Vagina (tissue), 2 donors: ENCODE measurements at regions not wholly inside any gene's neighbourhood (a gene's known extent, or its start where the extent isn't known, plus 50 kb on each side); places are given as distances from the start of the nearest gene placed in this dataset.

Experiments used
- DNase-seq, 2 donors: peaks; one replicate each; pipeline ENCODE4 v3.0.0-alpha.2; 2017; ENCODE audit errors: extremely low spot score in 2 of 2
- H3K27ac ChIP-seq: fragments of 200-600 bp; sonication (generic); one replicate; pipeline ENCODE4 v1.5.1; 2019
- H3K27me3 ChIP-seq: fragments of 200-600 bp; sonication (generic); one replicate; pipeline ENCODE4 v1.5.1; 2019
- H3K36me3 ChIP-seq, 2 donors: fragments of 200-600 bp; sonication (generic); one replicate each; pipeline ENCODE4 v1.5.1; 2017 to 2019
- H3K4me1 ChIP-seq: fragments of 200-600 bp; sonication (generic); one replicate; pipeline ENCODE4 v1.5.1; 2019
- H3K4me3 ChIP-seq, 2 donors: fragments of 200-600 bp; sonication (generic); 1 replicate in 1 of 2; 2 replicates in 1 of 2; pipeline ENCODE4 v1.5.1; 2016 to 2019
- H3K9me3 ChIP-seq: fragments of 200-600 bp; sonication (generic); one replicate; pipeline ENCODE4 v1.5.1; 2019
- POLR2A ChIP-seq, 2 donors: fragments of 450-650 bp; IDR thresholded peaks; one replicate each; pipeline ENCODE4 v1.6.1; 2017; ENCODE audit warnings: antibody characterized with exemption in 2 of 2, mild to moderate bottlenecking in 2 of 2, moderate library complexity in 2 of 2
- POLR2AphosphoS5 ChIP-seq, 2 donors: sonication (generic); formaldehyde crosslinking; IDR thresholded peaks; one replicate each; pipeline ENCODE4 v1.9.0; 2017; ENCODE audit warnings: antibody characterized with exemption in 2 of 2, mild to moderate bottlenecking in 2 of 2, low read depth in 1 of 2; ENCODE audit not compliant: insufficient read depth in 1 of 2
- intact Hi-C: fragments of 100-400 bp; cut with DNase I; formaldehyde crosslinking; loops from one replicate; pipeline ENCODE4 v1.15.1; 2023
- TF ChIP-seq, protein P1 (sequence below), 3 experiments: fragments of 450-650 bp in 2 of 3; fragments of 200-600 bp in 1 of 3; sonication (generic) in 1 of 3; IDR thresholded peaks; one replicate each; pipeline ENCODE4 v1.5.1; 2017 to 2019; ENCODE audit warnings: antibody characterized with exemption in 3 of 3, mild to moderate bottlenecking in 2 of 3, moderate library complexity in 2 of 3

DNA sequence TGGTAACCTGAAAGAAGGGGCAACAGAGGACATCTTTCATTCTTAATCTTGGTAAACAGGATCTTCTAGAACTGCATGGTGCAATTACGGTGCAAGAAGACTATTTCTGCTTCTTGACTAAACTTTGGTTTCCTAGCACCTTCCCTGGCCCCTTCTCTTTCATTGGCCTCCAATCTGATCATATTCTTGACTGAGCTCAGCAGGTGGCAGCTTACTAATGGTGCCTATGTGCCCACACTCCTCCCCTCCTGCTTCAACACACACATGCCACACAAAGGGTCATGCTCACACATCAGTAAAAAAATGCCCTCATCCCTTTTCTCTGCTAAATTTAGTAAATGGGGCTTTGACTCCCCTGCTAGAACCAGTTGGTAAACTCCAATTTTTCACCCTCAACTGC lies 400.5 kb upstream of the MAOA start:
- Histone ChIP-seq H3K36me3 (no peaks in the 10 kb centered on the region), H3K27me3 (no peaks in the 10 kb centered on the region), H3K9me3 (no peaks in the 10 kb centered on the region), H3K27ac (no peak overlapping the region), H3K4me3 (no peak overlapping the region), H3K4me1 (no peaks in the 10 kb centered on the region)
- intact Hi-C loops = no loop called here
- no peak for DNase-seq
- TF ChIP-seq POLR2A (IDR thresholded peaks at IDR 0.05) (no peak), POLR2AphosphoS5 (IDR thresholded peaks at IDR 0.05; ENCODE audit: insufficient read depth in 1 of 2, low read depth in 1 of 2) (no peak)
- TF ChIP-seq, protein P1, sequence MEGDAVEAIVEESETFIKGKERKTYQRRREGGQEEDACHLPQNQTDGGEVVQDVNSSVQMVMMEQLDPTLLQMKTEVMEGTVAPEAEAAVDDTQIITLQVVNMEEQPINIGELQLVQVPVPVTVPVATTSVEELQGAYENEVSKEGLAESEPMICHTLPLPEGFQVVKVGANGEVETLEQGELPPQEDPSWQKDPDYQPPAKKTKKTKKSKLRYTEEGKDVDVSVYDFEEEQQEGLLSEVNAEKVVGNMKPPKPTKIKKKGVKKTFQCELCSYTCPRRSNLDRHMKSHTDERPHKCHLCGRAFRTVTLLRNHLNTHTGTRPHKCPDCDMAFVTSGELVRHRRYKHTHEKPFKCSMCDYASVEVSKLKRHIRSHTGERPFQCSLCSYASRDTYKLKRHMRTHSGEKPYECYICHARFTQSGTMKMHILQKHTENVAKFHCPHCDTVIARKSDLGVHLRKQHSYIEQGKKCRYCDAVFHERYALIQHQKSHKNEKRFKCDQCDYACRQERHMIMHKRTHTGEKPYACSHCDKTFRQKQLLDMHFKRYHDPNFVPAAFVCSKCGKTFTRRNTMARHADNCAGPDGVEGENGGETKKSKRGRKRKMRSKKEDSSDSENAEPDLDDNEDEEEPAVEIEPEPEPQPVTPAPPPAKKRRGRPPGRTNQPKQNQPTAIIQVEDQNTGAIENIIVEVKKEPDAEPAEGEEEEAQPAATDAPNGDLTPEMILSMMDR (IDR thresholded peaks at IDR 0.05) = no peak

DNA sequence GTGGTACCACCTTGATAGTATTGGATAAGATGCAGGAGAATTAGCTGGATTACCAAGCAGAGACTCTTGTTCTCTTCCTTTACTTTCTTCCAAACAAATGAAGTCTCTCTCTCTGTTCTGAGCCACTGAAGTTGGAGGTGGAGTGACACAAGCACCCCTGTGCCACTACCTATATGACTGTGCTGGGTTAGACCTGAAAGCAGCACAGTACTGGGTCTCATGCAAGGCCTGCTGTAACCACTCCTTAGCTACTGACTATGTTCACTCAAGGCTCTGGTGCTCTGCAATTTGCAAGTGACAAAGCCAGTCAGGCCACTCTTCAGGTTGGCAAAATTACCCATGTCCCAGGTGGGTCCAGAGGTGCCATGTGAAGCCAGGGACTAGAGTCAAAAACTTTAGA lies 389.6 kb upstream of the MAOA start:
- intact Hi-C loops = no loop called here
- TF ChIP-seq POLR2A (IDR thresholded peaks at IDR 0.05) = no peak
- TF ChIP-seq, protein P1 (IDR thresholded peaks at IDR 0.05) = no peak
- TF ChIP-seq POLR2AphosphoS5 (IDR thresholded peaks at IDR 0.05; ENCODE audit: insufficient read depth in 1 of 2, low read depth in 1 of 2) = no peak
- H3K4me1 ChIP-seq = no peaks in the 10 kb centered on the region

DNA sequence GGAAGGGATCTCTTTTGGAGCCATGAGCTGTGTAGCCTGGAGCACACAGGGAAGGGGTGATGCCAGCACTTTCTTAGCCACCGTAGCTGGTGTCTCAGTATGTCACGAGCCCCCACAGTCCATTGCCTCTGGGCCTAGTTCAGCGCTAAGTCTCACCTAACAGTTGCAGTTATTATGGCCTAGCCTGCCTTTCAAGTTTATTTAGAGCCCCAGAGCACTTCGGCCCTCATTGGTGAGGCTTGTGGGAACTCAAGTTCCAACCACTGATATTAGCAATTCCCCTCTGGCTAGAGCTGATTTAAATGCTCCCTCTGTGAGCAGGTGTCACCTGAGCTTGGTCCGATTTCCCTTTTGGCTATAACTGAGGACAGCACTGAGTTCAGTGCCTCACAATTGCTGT lies 388.4 kb upstream of the MAOA start:
- intact Hi-C loops = no loop called here
- Histone ChIP-seq H3K27ac (no peak overlapping the region), H3K36me3 (no peaks in the 10 kb centered on the region), H3K4me1 (no peaks in the 10 kb centered on the region), H3K27me3 (no peaks in the 10 kb centered on the region), H3K4me3 (no peak overlapping the region), H3K9me3 (no peaks in the 10 kb centered on the region)
- DNase-seq = no peak
- TF ChIP-seq, protein P1 (IDR thresholded peaks at IDR 0.05) = no peak
- no peak for TF ChIP-seq POLR2AphosphoS5 (IDR thresholded peaks at IDR 0.05; ENCODE audit: insufficient read depth in 1 of 2, low read depth in 1 of 2)

More for the DNA sequence above, 389.6 kb upstream of the MAOA start:
- Histone ChIP-seq H3K27me3 (no peaks in the 10 kb centered on the region), H3K27ac (no peak overlapping the region), H3K4me3 (no peak overlapping the region), H3K36me3 (no peaks in the 10 kb centered on the region), H3K9me3 (no peaks in the 10 kb centered on the region)
- no peak for DNase-seq

DNA sequence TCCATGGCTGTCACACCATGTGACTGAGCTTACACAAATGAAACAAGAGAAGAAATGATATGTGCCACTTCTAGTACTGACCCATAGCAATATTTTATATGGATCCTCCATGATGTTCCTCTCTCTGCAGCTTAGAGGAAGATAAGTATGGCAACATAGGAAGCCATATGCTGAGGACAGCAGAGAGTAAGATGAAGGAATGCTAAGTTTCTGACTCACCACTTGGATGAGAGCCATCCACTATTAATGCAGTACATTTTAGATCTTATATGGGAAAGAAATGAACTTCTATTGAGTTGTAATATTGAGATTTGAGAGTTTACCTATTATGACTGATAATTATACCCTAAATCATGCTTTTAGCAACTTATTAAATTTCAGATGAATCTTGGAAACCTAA lies 386.9 kb upstream of the MAOA start:
- no peaks in the 10 kb centered on the region for H3K36me3 ChIP-seq
- TF ChIP-seq, protein P1 (IDR thresholded peaks at IDR 0.05) = no peak
- no peak overlapping the region for H3K27ac ChIP-seq
- H3K27me3 ChIP-seq = no peaks in the 10 kb centered on the region
- H3K9me3 ChIP-seq = no peaks in the 10 kb centered on the region
- H3K4me3 ChIP-seq = no peak overlapping the region
- DNase-seq = no peak
- intact Hi-C loops = no loop called here
- no peaks in the 10 kb centered on the region for H3K4me1 ChIP-seq

DNA sequence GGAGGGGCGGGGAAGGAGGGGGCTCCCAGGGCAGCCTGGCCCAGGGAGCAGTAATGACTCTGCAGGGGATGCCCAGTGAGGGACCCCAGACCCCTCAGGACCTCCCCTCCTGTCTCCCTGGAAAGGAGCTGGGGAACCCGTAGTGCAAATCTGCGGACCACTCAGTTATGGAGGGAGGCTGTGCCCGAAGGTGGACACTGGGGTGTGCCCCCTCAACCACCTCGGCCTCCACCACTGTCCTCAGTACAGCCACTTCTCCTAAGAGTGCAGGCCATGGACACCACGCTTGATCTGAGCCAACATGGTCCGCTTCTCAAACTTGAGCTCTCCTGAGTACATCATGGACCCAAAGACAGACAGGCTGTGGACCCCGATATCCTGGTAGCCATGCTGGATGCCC lies 378.2 kb upstream of the MAOA start:
- TF ChIP-seq, protein P1 (IDR thresholded peaks at IDR 0.05) = no peak
- TF ChIP-seq POLR2AphosphoS5 (IDR thresholded peaks at IDR 0.05; ENCODE audit: insufficient read depth in 1 of 2, low read depth in 1 of 2) (no peak), POLR2A (IDR thresholded peaks at IDR 0.05) (no peak)
- intact Hi-C loops = no loop called here
- no peaks in the 10 kb centered on the region for H3K27me3 ChIP-seq
- no peaks in the 10 kb centered on the region for H3K4me1 ChIP-seq
- no peaks in the 10 kb centered on the region for H3K36me3 ChIP-seq
- H3K27ac ChIP-seq = no peak overlapping the region
- no peak for DNase-seq
- no peak overlapping the region for H3K4me3 ChIP-seq
- H3K9me3 ChIP-seq = no peaks in the 10 kb centered on the region
